H1 (cell line): ENCODE measurements at regions not wholly inside any gene's neighbourhood (a gene's known extent, or its start where the extent isn't known, plus 50 kb on each side); places are given as distances from the start of the nearest gene placed in this dataset.

Experiments used
- CTCF ChIA-PET: fragments of 300-600 bp; sonication (Branson Sonifier 250); formaldehyde crosslinking; loops from one replicate; lab custom pipeline; 2021; ENCODE audit not compliant: partially characterized antibody; lab: Charles Lee
- POLR2A ChIA-PET: fragments of 300-600 bp; sonication (Branson Sonifier 250); formaldehyde crosslinking; loops from one replicate; lab custom pipeline; 2021; ENCODE audit warnings: inconsistent platforms; ENCODE audit not compliant: partially characterized antibody; lab: Charles Lee
- DNase-seq, 2 experiments: peaks; one replicate each; pipeline versions ENCODE4 v3.0.0 to v3.0.0-alpha.2; 2010 to 2022; ENCODE audit warnings: low spot score in 2 of 2, low read depth in 1 of 2, mixed read lengths in 1 of 2
- FAIRE-seq: peaks from 2 replicates; lab custom pipeline; 2011; peaks lifted over from hg19 to GRCh38; lab: Jason Lieb, UNC
- H2AFZ ChIP-seq: 2 replicates; pipeline ENCODE4 v1.8.1; 2012; ENCODE audit warnings: low read length, inconsistent platforms
- H2AK5ac ChIP-seq: 2 replicates; pipeline ENCODE4 v1.6.1; 2013; ENCODE audit warnings: low read depth, low read length
- H2BK120ac ChIP-seq: replicated peaks from 2 replicates; pipeline ENCODE3; 2013; ENCODE audit warnings: low read depth, low read length, inconsistent platforms
- H2BK12ac ChIP-seq: 2 replicates; pipeline ENCODE4 v1.6.1; 2013; ENCODE audit warnings: low read depth, low read length
- H2BK15ac ChIP-seq: 2 replicates; pipeline ENCODE4 v1.6.1; 2013; ENCODE audit warnings: low read length
- H2BK20ac ChIP-seq: 2 replicates; pipeline ENCODE4 v1.6.1; 2013; ENCODE audit warnings: low read length
- H2BK5ac ChIP-seq: 2 replicates; pipeline ENCODE4 v1.6.1; 2013; ENCODE audit warnings: low read depth, low read length
- H3K14ac ChIP-seq: 2 replicates; pipeline ENCODE4 v1.6.1; 2013; ENCODE audit warnings: inconsistent platforms; ENCODE audit not compliant: insufficient read length
- H3K18ac ChIP-seq: 2 replicates; pipeline ENCODE4 v1.6.1; 2013; ENCODE audit warnings: low read length; ENCODE audit errors: extremely low read depth
- H3K23ac ChIP-seq: 2 replicates; pipeline ENCODE4 v1.6.1; 2013; ENCODE audit warnings: inconsistent platforms; ENCODE audit not compliant: insufficient read length
- H3K23me2 ChIP-seq: 2 replicates; pipeline ENCODE4 v1.6.1; 2013; ENCODE audit warnings: low read depth, low read length
- H3K27ac ChIP-seq: 2 replicates; pipeline ENCODE4 v1.6.1; 2011; ENCODE audit warnings: low read depth, low read length, inconsistent platforms
- H3K27me3 ChIP-seq, 4 experiments: replicated peaks in 1 of 4; 1 replicate in 1 of 4; 2 replicates in 3 of 4; pipeline versions ENCODE4 v1.6.1 to v1.8.1; 2011 to 2013; ENCODE audit warnings: low read length in 3 of 4, mild to moderate bottlenecking in 3 of 4, inconsistent platforms in 2 of 4, mixed read lengths in 2 of 4, moderate library complexity in 1 of 4; ENCODE audit not compliant: control insufficient read depth in 3 of 4, insufficient read depth in 3 of 4; ENCODE audit errors: extremely low read depth in 1 of 4
- H3K36me3 ChIP-seq, 4 experiments: 2 replicates each; pipeline versions ENCODE4 v1.6.1 to v1.8.1; 2011 to 2013; ENCODE audit warnings: mild to moderate bottlenecking in 4 of 4, low read length in 3 of 4, moderate library complexity in 2 of 4, control low read depth in 1 of 4, inconsistent platforms in 1 of 4; ENCODE audit not compliant: insufficient read depth in 4 of 4, control insufficient read depth in 2 of 4
- H3K4ac ChIP-seq: replicated peaks from 2 replicates; pipeline ENCODE3; 2013; ENCODE audit warnings: low read length, low read depth, mixed read lengths, inconsistent platforms; ENCODE audit not compliant: insufficient read length
- H3K4me1 ChIP-seq, 4 experiments: replicated peaks in 1 of 4; 1 replicate in 1 of 4; 2 replicates in 3 of 4; pipeline versions ENCODE4 v1.6.1 to v1.8.1; 2011 to 2013; ENCODE audit warnings: low read length in 3 of 4, inconsistent platforms in 2 of 4, mixed read lengths in 1 of 4; ENCODE audit not compliant: insufficient read depth in 4 of 4, control insufficient read depth in 3 of 4
- H3K4me2 ChIP-seq, 2 experiments: 2 replicates each; pipeline versions ENCODE4 v1.6.1 to v1.8.1; 2011 to 2013; ENCODE audit warnings: low read depth in 2 of 2, low read length in 2 of 2, control low read depth in 1 of 2, inconsistent platforms in 1 of 2, mild to moderate bottlenecking in 1 of 2; ENCODE audit not compliant: insufficient read depth in 1 of 2
- H3K4me3 ChIP-seq, 4 experiments: fragments of 200-600, 300-600 bp in 1 of 4; sonication (generic), shearing (Covaris generic), sonication (Bioruptor Twin) in 1 of 4; 2 replicates each; pipeline versions ENCODE4 v1.5.1 to v1.8.1; 2011 to 2016; ENCODE audit warnings: low read length in 4 of 4, low read depth in 3 of 4, control low read depth in 2 of 4, inconsistent platforms in 2 of 4, mild to moderate bottlenecking in 2 of 4, mixed read lengths in 1 of 4, moderate library complexity in 1 of 4; ENCODE audit not compliant: insufficient read depth in 2 of 4; ENCODE audit errors: extremely low read depth in 1 of 4
- H3K56ac ChIP-seq: replicated peaks from 2 replicates; pipeline ENCODE3; 2013; ENCODE audit warnings: low read depth, mild to moderate bottlenecking, mixed read lengths, low read length, inconsistent platforms; ENCODE audit not compliant: insufficient read length
- H3K79me1 ChIP-seq: 2 replicates; pipeline ENCODE4 v1.6.1; 2013; ENCODE audit warnings: low read depth, low read length, control low read depth
- H3K79me2 ChIP-seq, 2 experiments: 2 replicates each; pipeline versions ENCODE4 v1.6.1 to v1.8.1; 2012 to 2013; ENCODE audit warnings: low read length in 2 of 2, mild to moderate bottlenecking in 2 of 2, inconsistent platforms in 1 of 2; ENCODE audit not compliant: insufficient read depth in 2 of 2, control insufficient read depth in 1 of 2
- H3K9ac ChIP-seq, 4 experiments: replicated peaks in 1 of 4; 1 replicate in 1 of 4; 2 replicates in 3 of 4; pipeline versions ENCODE4 v1.6.1 to v1.8.1; 2011 to 2013; ENCODE audit warnings: low read depth in 3 of 4, low read length in 3 of 4, control low read depth in 2 of 4, mild to moderate bottlenecking in 2 of 4, moderate library complexity in 2 of 4, inconsistent platforms in 1 of 4; ENCODE audit errors: extremely low read depth in 1 of 4
- H3K9me3 ChIP-seq, 2 experiments: 2 replicates each; pipeline versions ENCODE4 v1.6.1 to v1.8.1; 2012 to 2013; ENCODE audit warnings: mild to moderate bottlenecking in 2 of 2, moderate library complexity in 2 of 2, control low read depth in 1 of 2, inconsistent platforms in 1 of 2, low read depth in 1 of 2, low read length in 1 of 2, mixed read lengths in 1 of 2; ENCODE audit not compliant: insufficient read depth in 2 of 2
- H4K20me1 ChIP-seq, 2 experiments: replicated peaks in 1 of 2; 2 replicates each; pipeline versions ENCODE3 to v1.8.1; 2011 to 2013; ENCODE audit warnings: inconsistent platforms in 2 of 2, low read length in 2 of 2, mild to moderate bottlenecking in 1 of 2; ENCODE audit not compliant: insufficient read depth in 2 of 2, control insufficient read depth in 1 of 2
- H4K5ac ChIP-seq: 2 replicates; pipeline ENCODE4 v1.6.1; 2013; ENCODE audit warnings: low read length, low read depth, mixed read lengths, inconsistent platforms; ENCODE audit not compliant: insufficient read length
- H4K8ac ChIP-seq: 2 replicates; pipeline ENCODE4 v1.8.0; 2013; ENCODE audit warnings: mild to moderate bottlenecking, moderate library complexity, low read length, inconsistent platforms; ENCODE audit not compliant: insufficient read depth; ENCODE audit errors: extremely low read depth
- H4K91ac ChIP-seq: replicated peaks from 2 replicates; pipeline ENCODE3; 2013; ENCODE audit warnings: low read length, mixed read lengths, inconsistent platforms; ENCODE audit not compliant: insufficient read length
- EGR1 ChIP-seq: IDR thresholded peaks from 2 replicates; pipeline ENCODE4 v1.6.1; 2011; ENCODE audit warnings: low read depth, low read length, borderline replicate concordance
- EZH2 ChIP-seq: fragments of 200-600 bp; sonication (generic); IDR thresholded peaks from 2 replicates; pipeline ENCODE4 v1.7.1; 2012; ENCODE audit warnings: low read depth, mild to moderate bottlenecking, moderate library complexity, low read length, inconsistent platforms; ENCODE audit not compliant: severe bottlenecking
- FOSL1 ChIP-seq: IDR thresholded peaks from 2 replicates; pipeline ENCODE4 v1.6.1; 2011; ENCODE audit warnings: mild to moderate bottlenecking, low read depth, low read length, moderate library complexity; ENCODE audit not compliant: insufficient read depth
- HDAC2 ChIP-seq, 2 experiments: fragments of 300-600 bp in 1 of 2; sonication (generic) in 1 of 2; IDR thresholded peaks; 2 replicates each; pipeline ENCODE4 v1.6.1; 2011 to 2012; ENCODE audit warnings: low read depth in 2 of 2, low read length in 2 of 2, mild to moderate bottlenecking in 2 of 2, moderate library complexity in 2 of 2, borderline replicate concordance in 1 of 2, inconsistent platforms in 1 of 2
- RFX5 ChIP-seq: IDR thresholded peaks from 2 replicates; pipeline ENCODE4 v1.6.1; 2011; ENCODE audit warnings: low read depth, low read length, improper control_type of control experiment, borderline replicate concordance
- RNF2 ChIP-seq: fragments of 200-900, 300-1000 bp; sonication (generic); IDR thresholded peaks from 2 replicates; pipeline ENCODE4 v1.7.1; 2016; ENCODE audit warnings: borderline replicate concordance, low read depth, mild to moderate bottlenecking, antibody characterized with exemption, low read length; ENCODE audit not compliant: poor library complexity, severe bottlenecking; ENCODE audit errors: missing control alignments
- SAP30 ChIP-seq: fragments of 300-600 bp; sonication (generic); IDR thresholded peaks from 2 replicates; pipeline ENCODE4 v1.7.1; 2012; ENCODE audit warnings: low read length, moderate library complexity, mild to moderate bottlenecking, inconsistent platforms; ENCODE audit not compliant: insufficient read depth, insufficient replicate concordance
- TCF12 ChIP-seq: IDR thresholded peaks from 2 replicates; pipeline ENCODE4 v1.6.1; 2011; ENCODE audit warnings: low read depth, mild to moderate bottlenecking, low read length
- WGBS, 2 experiments: shearing (Covaris generic) in 1 of 2; methylation state at CpG; one replicate each; pipeline versions ENCODE4 v1.1.6 to v1.1.7; 2013 to 2015; ENCODE audit warnings: low lambda C conversion rate in 2 of 2, mixed read lengths in 2 of 2, inconsistent platforms in 1 of 2, low coverage in 1 of 2, missing lambda C conversion rate in 1 of 2; ENCODE audit not compliant: insufficient replicate concordance in 2 of 2, insufficient coverage in 1 of 2, insufficient read length in 1 of 2; ENCODE audit errors: extremely low coverage in 1 of 2, missing lambda C conversion rate in 1 of 2; 5-methylcytosine and 5-hydroxymethylcytosine counted together

DNA sequence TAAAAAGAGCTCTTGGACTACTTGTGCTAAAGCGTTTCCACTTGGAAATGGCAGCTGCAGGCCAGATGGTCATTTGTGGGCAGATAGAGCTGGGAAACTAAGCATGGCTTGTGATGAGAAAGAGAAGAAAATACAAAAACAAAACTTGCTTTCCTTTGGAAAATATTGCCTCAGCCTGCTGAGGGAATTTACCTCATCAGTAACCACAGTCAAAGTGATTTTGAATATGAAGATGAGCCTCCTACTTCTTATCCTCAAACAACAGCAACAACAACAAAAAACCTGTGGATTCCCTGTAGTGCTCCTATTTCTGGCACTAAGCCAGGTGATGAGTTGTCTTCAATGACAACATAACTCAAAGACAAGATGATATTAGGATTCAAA is 62.7 kb upstream of the FIBIN start:
- H2BK12ac ChIP-seq = no peak overlapping the region
- H2AK5ac ChIP-seq = no peak overlapping the region
- no peaks in the 10 kb centered on the region for H3K9me3 ChIP-seq
- H3K14ac ChIP-seq = no peak overlapping the region
- H2BK15ac ChIP-seq = no peak overlapping the region
- no peaks in the 10 kb centered on the region for H3K36me3 ChIP-seq
- H2BK20ac ChIP-seq = no peak overlapping the region
- no peak overlapping the region for H4K5ac ChIP-seq
- H3K23ac ChIP-seq = no peak overlapping the region
- no peak overlapping the region for H2BK5ac ChIP-seq
- 100% methylated on average over 1 of the region's 1 CpG; no CpG with 5 or more reads in 1 of the 2 experiments for WGBS, 2 experiments
- H4K91ac ChIP-seq = no peak overlapping the region
- no peak for DNase-seq
- no peak for TF ChIP-seq EZH2
- TF ChIP-seq RNF2 = no peak
- no peak for TF ChIP-seq RFX5
- TF ChIP-seq SAP30 = no peak
- no peak for TF ChIP-seq FOSL1
- no peak for TF ChIP-seq TCF12
- no peak for TF ChIP-seq EGR1
- no peak for TF ChIP-seq HDAC2 (IDR thresholded peaks at IDR 0.05; ENCODE audit: borderline replicate concordance in 1 of 2, low read depth in 2 of 2, low read length in 2 of 2)
- TF ChIP-seq, all 59 proteins: peak for 0
- H3K79me2 ChIP-seq = no peaks in the 10 kb centered on the region
- H3K4me1 ChIP-seq = peaks cover 0 to 4% (median 0%) of the 10 kb centered on the region in 4 experiments; a peak in 2 of 7 replicates
- no peak overlapping the region for H3K56ac ChIP-seq
- H3K23me2 ChIP-seq = no peaks in the 10 kb centered on the region
- no peak overlapping the region for H3K27ac ChIP-seq
- H3K79me1 ChIP-seq = no peaks in the 10 kb centered on the region
- no peaks in the 10 kb centered on the region for H4K20me1 ChIP-seq
- no peak for FAIRE-seq
- H4K8ac ChIP-seq = no peak overlapping the region
- ChIA-PET CTCF (no interaction called here), POLR2A (no interaction called here)
- H3K18ac ChIP-seq = no peak overlapping the region
- no peak overlapping the region for H3K9ac ChIP-seq
- H3K27me3 ChIP-seq = no peaks in the 10 kb centered on the region
- no peak overlapping the region for H3K4ac ChIP-seq
- H2BK120ac ChIP-seq = no peak overlapping the region
- no peak overlapping the region for H3K4me3 ChIP-seq
- H2AFZ ChIP-seq = no peak overlapping the region
- no peak overlapping the region; a peak in 1 of 4 replicates for H3K4me2 ChIP-seq
